ENCODE measurements at regions not wholly inside any gene's neighbourhood (a gene's known extent, or its start where the extent isn't known, plus 50 kb on each side); places are given as distances from the start of the nearest gene placed in this dataset.

DNA sequence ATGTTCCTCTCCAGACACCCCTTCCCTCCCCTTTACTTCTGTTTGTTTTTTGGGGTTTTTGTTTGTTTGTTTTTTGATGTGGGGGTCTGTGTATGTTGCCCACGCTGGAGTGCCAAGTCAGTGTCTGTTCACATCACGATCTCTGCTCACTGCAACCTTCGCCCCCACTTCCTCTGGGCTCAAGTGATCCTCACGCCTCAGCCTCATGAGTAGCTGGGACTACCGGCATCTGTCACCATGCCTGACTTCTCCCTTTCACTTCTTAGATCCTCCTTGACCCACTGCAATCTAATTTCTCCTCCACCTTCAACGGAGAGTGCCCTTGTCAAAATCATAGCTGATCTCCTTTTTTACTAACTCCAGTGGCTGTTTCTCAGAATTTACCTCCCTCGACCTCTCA lies 100.7 kb upstream of the KIF26B start:
- no peak for TF ChIP-seq EZH2 (IDR thresholded peaks at IDR 0.05; ENCODE audit: borderline replicate concordance, low read depth, low read length, severe bottlenecking)
- TF ChIP-seq, protein P1, sequence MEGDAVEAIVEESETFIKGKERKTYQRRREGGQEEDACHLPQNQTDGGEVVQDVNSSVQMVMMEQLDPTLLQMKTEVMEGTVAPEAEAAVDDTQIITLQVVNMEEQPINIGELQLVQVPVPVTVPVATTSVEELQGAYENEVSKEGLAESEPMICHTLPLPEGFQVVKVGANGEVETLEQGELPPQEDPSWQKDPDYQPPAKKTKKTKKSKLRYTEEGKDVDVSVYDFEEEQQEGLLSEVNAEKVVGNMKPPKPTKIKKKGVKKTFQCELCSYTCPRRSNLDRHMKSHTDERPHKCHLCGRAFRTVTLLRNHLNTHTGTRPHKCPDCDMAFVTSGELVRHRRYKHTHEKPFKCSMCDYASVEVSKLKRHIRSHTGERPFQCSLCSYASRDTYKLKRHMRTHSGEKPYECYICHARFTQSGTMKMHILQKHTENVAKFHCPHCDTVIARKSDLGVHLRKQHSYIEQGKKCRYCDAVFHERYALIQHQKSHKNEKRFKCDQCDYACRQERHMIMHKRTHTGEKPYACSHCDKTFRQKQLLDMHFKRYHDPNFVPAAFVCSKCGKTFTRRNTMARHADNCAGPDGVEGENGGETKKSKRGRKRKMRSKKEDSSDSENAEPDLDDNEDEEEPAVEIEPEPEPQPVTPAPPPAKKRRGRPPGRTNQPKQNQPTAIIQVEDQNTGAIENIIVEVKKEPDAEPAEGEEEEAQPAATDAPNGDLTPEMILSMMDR (IDR thresholded peaks at IDR 0.05; ENCODE audit: extremely low read depth in 1 of 2, insufficient read depth in 1 of 2, low read depth in 1 of 2, low read length in 2 of 2) = no peak
- TF ChIP-seq POLR2A (IDR thresholded peaks at IDR 0.05; ENCODE audit: low read depth, low read length) = no peak
